HEK293T (cell line): ENCODE measurements at regions not wholly inside any gene's neighbourhood (a gene's known extent, or its start where the extent isn't known, plus 50 kb on each side); places are given as distances from the start of the nearest gene placed in this dataset.

Experiments
- ARNT ChIP-seq: fragments of 450-650 bp; IDR thresholded peaks from 2 replicates; pipeline ENCODE4 v1.6.1; 2017; ENCODE audit warnings: mild to moderate bottlenecking
- BHLHE40 ChIP-seq: fragments of 450-650 bp; IDR thresholded peaks from 2 replicates; pipeline ENCODE4 v1.6.1; 2016; ENCODE audit warnings: mild to moderate bottlenecking, moderate library complexity, borderline replicate concordance
- ELF4 ChIP-seq: fragments of 450-650 bp; IDR thresholded peaks from 2 replicates; pipeline ENCODE4 v1.6.1; 2017; ENCODE audit warnings: antibody characterized with exemption
- FOXA1 ChIP-seq: fragments of 450-650 bp; IDR thresholded peaks from 2 replicates; pipeline ENCODE4 v1.6.1; 2016; ENCODE audit warnings: mild to moderate bottlenecking
- FOXK2 ChIP-seq: fragments of 450-650 bp; IDR thresholded peaks from 2 replicates; pipeline ENCODE4 v1.6.1; 2016; ENCODE audit warnings: mild to moderate bottlenecking
- FOXM1 ChIP-seq: fragments of 450-650 bp; IDR thresholded peaks from 2 replicates; pipeline ENCODE4 v1.6.1; 2017; ENCODE audit warnings: mild to moderate bottlenecking, borderline replicate concordance
- HDGF ChIP-seq: fragments of 450-650 bp; IDR thresholded peaks from 2 replicates; pipeline ENCODE4 v1.6.1; 2017; ENCODE audit warnings: antibody characterized with exemption, borderline replicate concordance
- L3MBTL2 ChIP-seq: fragments of 450-650 bp; conservative IDR thresholded peaks from 2 replicates; pipeline ENCODE4 v1.6.1; 2016; ENCODE audit warnings: mild to moderate bottlenecking
- LEF1 ChIP-seq: fragments of 450-650 bp; IDR thresholded peaks from 2 replicates; pipeline ENCODE4 v1.6.1; 2017; ENCODE audit warnings: mild to moderate bottlenecking, borderline replicate concordance
- NFRKB ChIP-seq: fragments of 450-650 bp; IDR thresholded peaks from 2 replicates; pipeline ENCODE4 v1.6.1; 2016; ENCODE audit warnings: mild to moderate bottlenecking, moderate library complexity
- SP1 ChIP-seq: fragments of 450-650 bp; IDR thresholded peaks from 2 replicates; pipeline ENCODE4 v1.6.1; 2017
- SUZ12 ChIP-seq: fragments of 450-650 bp; IDR thresholded peaks from 2 replicates; pipeline ENCODE4 v1.6.1; 2016; ENCODE audit warnings: mild to moderate bottlenecking
- ZNF384 ChIP-seq: fragments of 450-650 bp; IDR thresholded peaks from 2 replicates; pipeline ENCODE4 v1.6.1; 2016
- TF ChIP-seq, protein P1 (sequence below): fragments of 450-650 bp; IDR thresholded peaks from 2 replicates; pipeline ENCODE4 v1.6.1; 2016

DNA sequence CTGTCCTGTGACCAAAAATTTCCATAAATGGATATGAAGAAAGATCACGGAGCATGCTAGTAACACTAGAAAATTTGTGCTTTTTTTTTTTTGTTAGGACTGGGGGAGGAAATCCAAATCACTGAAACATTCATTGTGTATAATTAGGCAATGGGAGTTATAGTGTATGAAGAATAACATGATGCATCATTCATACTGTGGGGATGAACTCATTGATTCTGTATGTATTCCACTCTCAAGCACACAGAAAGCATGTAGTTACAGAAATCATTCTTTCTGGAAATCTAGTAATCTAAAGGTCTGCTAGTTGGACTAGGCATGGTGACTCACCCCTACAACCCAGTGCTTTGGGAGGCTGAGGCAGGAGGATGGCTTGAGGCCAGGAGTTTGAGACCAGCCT, 749.7 kb downstream of the DIAPH3 start:
- TF ChIP-seq LEF1: no peak
- no peak for TF ChIP-seq ELF4
- TF ChIP-seq, protein P1, sequence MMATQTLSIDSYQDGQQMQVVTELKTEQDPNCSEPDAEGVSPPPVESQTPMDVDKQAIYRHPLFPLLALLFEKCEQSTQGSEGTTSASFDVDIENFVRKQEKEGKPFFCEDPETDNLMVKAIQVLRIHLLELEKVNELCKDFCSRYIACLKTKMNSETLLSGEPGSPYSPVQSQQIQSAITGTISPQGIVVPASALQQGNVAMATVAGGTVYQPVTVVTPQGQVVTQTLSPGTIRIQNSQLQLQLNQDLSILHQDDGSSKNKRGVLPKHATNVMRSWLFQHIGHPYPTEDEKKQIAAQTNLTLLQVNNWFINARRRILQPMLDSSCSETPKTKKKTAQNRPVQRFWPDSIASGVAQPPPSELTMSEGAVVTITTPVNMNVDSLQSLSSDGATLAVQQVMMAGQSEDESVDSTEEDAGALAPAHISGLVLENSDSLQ: no peak
- no peak for TF ChIP-seq FOXM1
- TF ChIP-seq SUZ12: no peak
- no peak for TF ChIP-seq FOXK2
- no peak for TF ChIP-seq BHLHE40
- no peak for TF ChIP-seq HDGF
- no peak for TF ChIP-seq NFRKB
- TF ChIP-seq SP1: no peak
- no peak for TF ChIP-seq L3MBTL2
- TF ChIP-seq ZNF384: no peak
- TF ChIP-seq ARNT: no peak
- no peak for TF ChIP-seq FOXA1
